WTC11 (cell line): ENCODE measurements at regions not wholly inside any gene's neighbourhood (a gene's known extent, or its start where the extent isn't known, plus 50 kb on each side); places are given as distances from the start of the nearest gene placed in this dataset.
A peak's percentile ranks its signal among the peaks of the same experiment; 100 is the strongest.

Experiments used
- ATAC-seq: fragments of 200-7000 bp; cut with Tn5 transposase; 2 replicates; pipeline ENCODE4 v1.10.0; 2021; ENCODE audit warnings: mild to moderate bottlenecking, moderate library complexity
- CTCF ChIA-PET: fragments of 300-600 bp; sonication (Branson Sonifier 250); formaldehyde crosslinking; loops from one replicate; lab custom pipeline; 2021; ENCODE audit warnings: antibody characterized with exemption; lab: Charles Lee
- POLR2A ChIA-PET: fragments of 350-600 bp; sonication (Branson Sonifier 250); formaldehyde crosslinking; loops from one replicate; lab custom pipeline; 2021; ENCODE audit warnings: antibody characterized with exemption; lab: Charles Lee
- DNase-seq: peaks from one replicate; pipeline ENCODE4 v3.0.0; 2021; ENCODE audit warnings: low spot score
- H3K27ac Mint-ChIP-seq: 2 replicates; pipeline ENCODE4 v1.8.0; 2021; ENCODE audit warnings: mixed read lengths
- H3K27me3 Mint-ChIP-seq: 2 replicates; pipeline ENCODE4 v1.8.0; 2021; ENCODE audit warnings: low read depth, mild to moderate bottlenecking, moderate library complexity, mixed read lengths
- H3K36me3 Mint-ChIP-seq: 2 replicates; pipeline ENCODE4 v1.8.0; 2021; ENCODE audit warnings: mixed read lengths
- H3K4me1 Mint-ChIP-seq: 2 replicates; pipeline ENCODE4 v1.8.0; 2022; ENCODE audit warnings: mixed read lengths
- H3K4me3 Mint-ChIP-seq: 2 replicates; pipeline ENCODE4 v1.8.0; 2021; ENCODE audit warnings: mild to moderate bottlenecking, moderate library complexity, mixed read lengths
- H3K9me3 Mint-ChIP-seq: 2 replicates; pipeline ENCODE4 v1.8.0; 2021; ENCODE audit warnings: mixed read lengths
- EMX1 ChIP-seq: fragments of 250-450 bp; sonication (Bioruptor Pico); IDR thresholded peaks from 2 replicates; pipeline ENCODE4 v1.8.0; 2021; ENCODE audit warnings: mild to moderate bottlenecking
- FOXP1 ChIP-seq: sonication (generic); formaldehyde crosslinking; IDR thresholded peaks from 2 replicates; pipeline ENCODE4 v1.8.0; 2022; ENCODE audit warnings: missing genetic modification reagents, mild to moderate bottlenecking, moderate library complexity, borderline replicate concordance
- JUN ChIP-seq: sonication (generic); formaldehyde crosslinking; IDR thresholded peaks from 2 replicates; pipeline ENCODE4 v1.8.0; 2023; ENCODE audit warnings: mild to moderate bottlenecking, missing genetic modification reagents
- KAT7 ChIP-seq: sonication (generic); formaldehyde crosslinking; IDR thresholded peaks from 2 replicates; pipeline ENCODE4 v1.8.1; 2023; ENCODE audit warnings: missing genetic modification reagents, mild to moderate bottlenecking, borderline replicate concordance
- NFYB ChIP-seq: sonication (generic); formaldehyde crosslinking; conservative IDR thresholded peaks from 2 replicates; pipeline ENCODE4 v1.8.0; 2022; ENCODE audit warnings: low read depth, missing genetic modification reagents
- NR1H2 ChIP-seq: sonication (generic); formaldehyde crosslinking; IDR thresholded peaks from 2 replicates; pipeline ENCODE4 v1.9.0; 2021; ENCODE audit warnings: mild to moderate bottlenecking, moderate library complexity, missing genetic modification reagents
- PRRX2 ChIP-seq: fragments of 250-450 bp; sonication (Bioruptor Pico); IDR thresholded peaks from 2 replicates; pipeline ENCODE4 v1.8.0; 2021; ENCODE audit warnings: mild to moderate bottlenecking
- RELA ChIP-seq: sonication (generic); formaldehyde crosslinking; IDR thresholded peaks from 2 replicates; pipeline ENCODE4 v1.8.1; 2022; ENCODE audit warnings: missing genetic modification reagents, mild to moderate bottlenecking, borderline replicate concordance
- RORB ChIP-seq: fragments of 250-450 bp; sonication (Bioruptor Pico); IDR thresholded peaks from 2 replicates; pipeline ENCODE4 v1.9.0; 2021; ENCODE audit warnings: mild to moderate bottlenecking
- SOX15 ChIP-seq: fragments of 250-450 bp; sonication (Bioruptor Pico); IDR thresholded peaks from 2 replicates; pipeline ENCODE4 v1.9.0; 2021; ENCODE audit warnings: mild to moderate bottlenecking
- TP53 ChIP-seq: sonication (generic); formaldehyde crosslinking; IDR thresholded peaks from 2 replicates; pipeline ENCODE4 v1.8.1; 2023; ENCODE audit warnings: mild to moderate bottlenecking, missing genetic modification reagents
- ZNF138 ChIP-seq: sonication (generic); formaldehyde crosslinking; conservative IDR thresholded peaks from 2 replicates; pipeline ENCODE4 v1.8.1; 2022; ENCODE audit warnings: mild to moderate bottlenecking, moderate library complexity, missing genetic modification reagents
- TF ChIP-seq, protein P1 (sequence below): fragments of 200-600 bp; IDR thresholded peaks from 2 replicates; pipeline ENCODE4 v1.8.0; 2022; ENCODE audit warnings: antibody characterized with exemption
- TF ChIP-seq, protein P2 (sequence below): fragments of 250-450 bp; sonication (Bioruptor Pico); IDR thresholded peaks from 2 replicates; pipeline ENCODE4 v1.8.0; 2021; ENCODE audit warnings: mild to moderate bottlenecking
- TF ChIP-seq, protein P3 (sequence below): sonication (generic); formaldehyde crosslinking; IDR thresholded peaks from 2 replicates; pipeline ENCODE4 v1.8.0; 2023; ENCODE audit warnings: mild to moderate bottlenecking, missing genetic modification reagents
- TF ChIP-seq, protein P4 (sequence below): sonication (generic); formaldehyde crosslinking; IDR thresholded peaks from 2 replicates; pipeline ENCODE4 v1.8.1; 2023; ENCODE audit warnings: mild to moderate bottlenecking, moderate library complexity, missing genetic modification reagents
- TF ChIP-seq, protein P5 (sequence below): sonication (generic); formaldehyde crosslinking; IDR thresholded peaks from 2 replicates; pipeline ENCODE4 v1.8.1; 2023; ENCODE audit warnings: mild to moderate bottlenecking, missing genetic modification reagents, moderate library complexity
- TF ChIP-seq, protein P6 (sequence below): sonication (generic); formaldehyde crosslinking; conservative IDR thresholded peaks from 2 replicates; pipeline ENCODE4 v1.8.1; 2022; ENCODE audit warnings: mild to moderate bottlenecking, missing genetic modification reagents

DNA sequence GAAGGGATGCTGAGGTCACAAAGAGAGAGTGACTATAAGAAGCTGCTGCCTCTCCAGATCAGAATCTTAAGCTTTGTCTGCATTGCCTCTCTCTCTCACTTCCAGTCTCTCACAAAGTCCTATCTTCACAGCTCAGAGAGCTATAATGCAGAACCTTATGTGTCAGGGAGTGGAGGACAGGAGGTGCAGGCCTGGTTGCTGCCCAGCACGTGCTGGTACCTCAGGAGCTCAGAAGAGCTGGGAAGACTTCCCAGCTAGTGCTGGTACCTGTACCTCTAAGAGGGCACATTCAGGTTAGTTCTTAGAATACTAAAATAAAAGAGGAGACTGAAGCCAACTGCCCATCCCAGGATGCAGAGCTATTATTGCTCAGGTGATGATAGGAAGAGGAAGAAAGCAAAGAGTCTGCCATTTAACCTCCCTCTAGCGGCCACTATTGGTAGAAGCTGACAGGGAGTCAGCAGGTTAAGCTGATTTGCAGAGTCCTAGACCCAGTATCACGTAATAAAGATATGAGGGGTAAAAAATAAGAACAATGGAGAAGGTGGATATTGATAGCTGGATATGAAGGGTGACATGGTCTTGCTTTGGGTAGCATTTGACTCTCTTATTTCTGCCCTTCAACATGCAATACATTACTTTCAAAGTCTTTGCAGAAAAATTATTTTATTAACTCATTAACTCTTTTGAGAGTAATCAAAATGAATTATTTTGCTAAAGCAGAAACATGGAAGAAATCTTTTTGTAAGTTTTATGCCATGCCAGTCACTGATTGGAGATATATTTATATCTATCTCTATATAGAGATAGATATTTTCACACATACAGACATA is 138.1 kb upstream of the HMCN1 start:
- Mint-ChIP-seq H3K36me3 (no peaks in the 10 kb centered on the region), H3K27me3 (no peaks in the 10 kb centered on the region; the same call in 1 of the 2 replicates), H3K4me1 (peaks cover 27% of the 10 kb centered on the region), H3K4me3 (no peak overlapping the region), H3K27ac (no peak overlapping the region), H3K9me3 (no peaks in the 10 kb centered on the region)
- TF ChIP-seq TP53: no peak
- no peak for TF ChIP-seq JUN
- TF ChIP-seq, protein P1, sequence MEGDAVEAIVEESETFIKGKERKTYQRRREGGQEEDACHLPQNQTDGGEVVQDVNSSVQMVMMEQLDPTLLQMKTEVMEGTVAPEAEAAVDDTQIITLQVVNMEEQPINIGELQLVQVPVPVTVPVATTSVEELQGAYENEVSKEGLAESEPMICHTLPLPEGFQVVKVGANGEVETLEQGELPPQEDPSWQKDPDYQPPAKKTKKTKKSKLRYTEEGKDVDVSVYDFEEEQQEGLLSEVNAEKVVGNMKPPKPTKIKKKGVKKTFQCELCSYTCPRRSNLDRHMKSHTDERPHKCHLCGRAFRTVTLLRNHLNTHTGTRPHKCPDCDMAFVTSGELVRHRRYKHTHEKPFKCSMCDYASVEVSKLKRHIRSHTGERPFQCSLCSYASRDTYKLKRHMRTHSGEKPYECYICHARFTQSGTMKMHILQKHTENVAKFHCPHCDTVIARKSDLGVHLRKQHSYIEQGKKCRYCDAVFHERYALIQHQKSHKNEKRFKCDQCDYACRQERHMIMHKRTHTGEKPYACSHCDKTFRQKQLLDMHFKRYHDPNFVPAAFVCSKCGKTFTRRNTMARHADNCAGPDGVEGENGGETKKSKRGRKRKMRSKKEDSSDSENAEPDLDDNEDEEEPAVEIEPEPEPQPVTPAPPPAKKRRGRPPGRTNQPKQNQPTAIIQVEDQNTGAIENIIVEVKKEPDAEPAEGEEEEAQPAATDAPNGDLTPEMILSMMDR: peak; percentile 82
- POLR2A ChIA-PET: interaction anchor here (1.3 kb wide), 1 partner anchor 279 kb away, joined by 5 read pairs; the partner anchor contains the start of gene IVNS1ABP
- CTCF ChIA-PET: interaction anchor here (0.6 to 3.0 kb wide), 40 partner anchors 10 to 338 kb away, joined by 3 to 27 read pairs (median 4); partner anchors contain the start of gene IVNS1ABP
- DNase-seq: peak; percentile 71
- ATAC-seq: peak; percentile 98

DNA sequence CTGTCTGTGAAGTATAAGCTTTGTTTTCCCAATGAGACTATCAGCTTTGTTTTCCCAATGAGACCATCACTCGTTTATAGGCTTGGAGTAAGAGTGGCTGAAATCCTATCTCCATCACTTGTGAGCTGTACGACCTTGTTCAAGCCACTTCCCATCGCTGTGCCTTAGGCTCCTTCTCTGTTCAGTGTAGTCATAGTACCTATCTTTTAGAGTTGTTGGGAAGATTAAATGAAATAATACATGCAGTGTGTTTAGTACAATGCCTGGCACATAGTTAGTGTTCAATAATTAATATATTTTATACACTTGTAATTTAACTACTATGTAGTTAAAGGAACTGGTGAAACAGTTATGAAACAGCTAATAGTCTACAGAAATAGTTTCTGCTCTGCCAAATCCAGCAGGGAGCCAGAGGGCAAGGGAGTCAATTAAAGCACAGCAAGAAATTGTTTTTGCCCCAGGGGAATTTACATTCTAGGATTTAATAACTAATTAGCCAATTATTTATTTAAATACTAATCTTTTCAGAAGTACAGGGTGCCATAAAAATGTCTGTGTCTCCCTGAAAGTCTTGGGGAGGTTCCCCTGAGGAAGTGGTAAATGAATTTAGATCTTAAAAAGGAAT is 139.3 kb upstream of the HMCN1 start:
- Mint-ChIP-seq H3K27ac (0 out of 2 replicates have a peak overlapping the region, but pooled peaks have one; percentile 18), H3K27me3 (no peaks in the 10 kb centered on the region), H3K9me3 (0 out of 2 replicates have a peak, but pooled peaks cover 6% of the 10 kb centered on the region)
- TF ChIP-seq SOX15 (CRISPR knock-in tag) (no peak), RORB (CRISPR knock-in tag) (no peak), FOXP1 (CRISPR knock-in tag) (no peak), RELA (no peak), PRRX2 (no peak), NR1H2 (CRISPR knock-in tag) (no peak), NFYB (CRISPR knock-in tag) (no peak), KAT7 (CRISPR knock-in tag) (no peak), ZNF138 (CRISPR knock-in tag) (no peak)
- TF ChIP-seq, protein P2, sequence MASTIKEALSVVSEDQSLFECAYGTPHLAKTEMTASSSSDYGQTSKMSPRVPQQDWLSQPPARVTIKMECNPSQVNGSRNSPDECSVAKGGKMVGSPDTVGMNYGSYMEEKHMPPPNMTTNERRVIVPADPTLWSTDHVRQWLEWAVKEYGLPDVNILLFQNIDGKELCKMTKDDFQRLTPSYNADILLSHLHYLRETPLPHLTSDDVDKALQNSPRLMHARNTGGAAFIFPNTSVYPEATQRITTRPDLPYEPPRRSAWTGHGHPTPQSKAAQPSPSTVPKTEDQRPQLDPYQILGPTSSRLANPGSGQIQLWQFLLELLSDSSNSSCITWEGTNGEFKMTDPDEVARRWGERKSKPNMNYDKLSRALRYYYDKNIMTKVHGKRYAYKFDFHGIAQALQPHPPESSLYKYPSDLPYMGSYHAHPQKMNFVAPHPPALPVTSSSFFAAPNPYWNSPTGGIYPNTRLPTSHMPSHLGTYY (CRISPR knock-in tag): no peak
- TF ChIP-seq, protein P3, sequence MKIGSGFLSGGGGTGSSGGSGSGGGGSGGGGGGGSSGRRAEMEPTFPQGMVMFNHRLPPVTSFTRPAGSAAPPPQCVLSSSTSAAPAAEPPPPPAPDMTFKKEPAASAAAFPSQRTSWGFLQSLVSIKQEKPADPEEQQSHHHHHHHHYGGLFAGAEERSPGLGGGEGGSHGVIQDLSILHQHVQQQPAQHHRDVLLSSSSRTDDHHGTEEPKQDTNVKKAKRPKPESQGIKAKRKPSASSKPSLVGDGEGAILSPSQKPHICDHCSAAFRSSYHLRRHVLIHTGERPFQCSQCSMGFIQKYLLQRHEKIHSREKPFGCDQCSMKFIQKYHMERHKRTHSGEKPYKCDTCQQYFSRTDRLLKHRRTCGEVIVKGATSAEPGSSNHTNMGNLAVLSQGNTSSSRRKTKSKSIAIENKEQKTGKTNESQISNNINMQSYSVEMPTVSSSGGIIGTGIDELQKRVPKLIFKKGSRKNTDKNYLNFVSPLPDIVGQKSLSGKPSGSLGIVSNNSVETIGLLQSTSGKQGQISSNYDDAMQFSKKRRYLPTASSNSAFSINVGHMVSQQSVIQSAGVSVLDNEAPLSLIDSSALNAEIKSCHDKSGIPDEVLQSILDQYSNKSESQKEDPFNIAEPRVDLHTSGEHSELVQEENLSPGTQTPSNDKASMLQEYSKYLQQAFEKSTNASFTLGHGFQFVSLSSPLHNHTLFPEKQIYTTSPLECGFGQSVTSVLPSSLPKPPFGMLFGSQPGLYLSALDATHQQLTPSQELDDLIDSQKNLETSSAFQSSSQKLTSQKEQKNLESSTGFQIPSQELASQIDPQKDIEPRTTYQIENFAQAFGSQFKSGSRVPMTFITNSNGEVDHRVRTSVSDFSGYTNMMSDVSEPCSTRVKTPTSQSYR: no peak
- TF ChIP-seq, all 79 proteins: peak for 0
- H3K36me3 Mint-ChIP-seq: no peaks in the 10 kb centered on the region
- peaks cover 27% of the 10 kb centered on the region for H3K4me1 Mint-ChIP-seq
- H3K4me3 Mint-ChIP-seq: no peak overlapping the region
- ChIA-PET CTCF (interaction anchor here (1.0 to 3.0 kb wide), 11 partner anchors 9 to 294 kb away, joined by 3 to 27 read pairs (median 9); partner anchors contain the start of gene IVNS1ABP), POLR2A (no interaction called here)
- ATAC-seq: no peak
- no peak for DNase-seq

DNA sequence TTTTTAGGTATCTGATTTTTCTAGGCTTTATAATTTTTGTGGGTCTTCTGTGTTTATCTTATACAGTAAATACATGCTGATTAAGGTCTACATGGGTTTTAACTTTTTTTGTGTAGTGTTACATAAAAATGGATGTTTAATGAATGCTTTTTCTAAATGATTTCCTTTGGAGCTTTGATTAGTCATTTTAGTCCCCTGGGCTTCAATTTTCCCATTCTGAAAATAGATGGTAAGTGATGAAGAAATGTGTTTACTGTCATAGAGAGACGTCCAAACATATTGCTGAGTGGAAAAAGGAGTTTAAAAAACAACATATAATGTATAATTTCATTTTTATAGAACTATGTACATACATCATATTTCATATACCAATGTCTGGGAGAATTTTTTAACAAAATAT is 140.9 kb upstream of the HMCN1 start:
- ATAC-seq (no peak), DNase-seq (no peak)
- H3K27me3 Mint-ChIP-seq: no peaks in the 10 kb centered on the region
- H3K4me1 Mint-ChIP-seq: peaks cover 22% of the 10 kb centered on the region
- CTCF ChIA-PET: no interaction called here
- H3K9me3 Mint-ChIP-seq: 0 out of 2 replicates have a peak, but pooled peaks cover 6% of the 10 kb centered on the region
- H3K27ac Mint-ChIP-seq: no peak overlapping the region
- no peaks in the 10 kb centered on the region for H3K36me3 Mint-ChIP-seq
- POLR2A ChIA-PET: no interaction called here
- no peak overlapping the region for H3K4me3 Mint-ChIP-seq
- TF ChIP-seq, protein P4, sequence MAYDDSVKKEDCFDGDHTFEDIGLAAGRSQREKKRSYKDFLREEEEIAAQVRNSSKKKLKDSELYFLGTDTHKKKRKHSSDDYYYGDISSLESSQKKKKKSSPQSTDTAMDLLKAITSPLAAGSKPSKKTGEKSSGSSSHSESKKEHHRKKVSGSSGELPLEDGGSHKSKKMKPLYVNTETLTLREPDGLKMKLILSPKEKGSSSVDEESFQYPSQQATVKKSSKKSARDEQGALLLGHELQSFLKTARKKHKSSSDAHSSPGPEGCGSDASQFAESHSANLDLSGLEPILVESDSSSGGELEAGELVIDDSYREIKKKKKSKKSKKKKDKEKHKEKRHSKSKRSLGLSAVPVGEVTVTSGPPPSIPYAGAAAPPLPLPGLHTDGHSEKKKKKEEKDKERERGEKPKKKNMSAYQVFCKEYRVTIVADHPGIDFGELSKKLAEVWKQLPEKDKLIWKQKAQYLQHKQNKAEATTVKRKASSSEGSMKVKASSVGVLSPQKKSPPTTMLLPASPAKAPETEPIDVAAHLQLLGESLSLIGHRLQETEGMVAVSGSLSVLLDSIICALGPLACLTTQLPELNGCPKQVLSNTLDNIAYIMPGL (CRISPR knock-in tag): no peak
- TF ChIP-seq EMX1 (CRISPR knock-in tag): no peak
- TF ChIP-seq, protein P5, sequence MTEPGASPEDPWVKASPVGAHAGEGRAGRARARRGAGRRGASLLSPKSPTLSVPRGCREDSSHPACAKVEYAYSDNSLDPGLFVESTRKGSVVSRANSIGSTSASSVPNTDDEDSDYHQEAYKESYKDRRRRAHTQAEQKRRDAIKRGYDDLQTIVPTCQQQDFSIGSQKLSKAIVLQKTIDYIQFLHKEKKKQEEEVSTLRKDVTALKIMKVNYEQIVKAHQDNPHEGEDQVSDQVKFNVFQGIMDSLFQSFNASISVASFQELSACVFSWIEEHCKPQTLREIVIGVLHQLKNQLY: no peak
- TF ChIP-seq KAT7 (CRISPR knock-in tag): no peak
- TF ChIP-seq, protein P6, sequence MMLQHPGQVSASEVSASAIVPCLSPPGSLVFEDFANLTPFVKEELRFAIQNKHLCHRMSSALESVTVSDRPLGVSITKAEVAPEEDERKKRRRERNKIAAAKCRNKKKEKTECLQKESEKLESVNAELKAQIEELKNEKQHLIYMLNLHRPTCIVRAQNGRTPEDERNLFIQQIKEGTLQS: no peak
